Activated T-cell treated with anti-CD3 and anti-CD28 coated beads, Interleukin-2, amount 50 U/mL, for 4 hours (primary cell): ENCODE measurements at regions not wholly inside any gene's neighbourhood (a gene's known extent, or its start where the extent isn't known, plus 50 kb on each side); places are given as distances from the start of the nearest gene placed in this dataset.
"Not testable (repeated sequence)": the region's sequence is repeated elsewhere in the genome, so short reads cannot be mapped to it uniquely, and the experiment has no call there.

Source experiments
- ATAC-seq, 2 donors: fragments of 200-7000 bp; cut with Tn5 transposase; one replicate each; pipeline ENCODE4 v1.10.0; 2021
- DNase-seq: peaks from one replicate; pipeline ENCODE4 v3.0.0-alpha.2; 2020
- H3K27me3 Mint-ChIP-seq: one replicate; pipeline ENCODE4 v1.8.0; 2021; ENCODE audit warnings: low read depth, mixed read lengths
- H3K36me3 Mint-ChIP-seq: one replicate; pipeline ENCODE4 v1.8.0; 2022; ENCODE audit warnings: mixed read lengths; ENCODE audit not compliant: insufficient read depth
- H3K4me1 Mint-ChIP-seq: one replicate; pipeline ENCODE4 v1.8.0; 2021; ENCODE audit warnings: low read depth, mixed read lengths
- H3K4me3 Mint-ChIP-seq: one replicate; pipeline ENCODE4 v1.8.0; 2021; ENCODE audit warnings: mild to moderate bottlenecking, moderate library complexity, mixed read lengths
- H3K9me3 Mint-ChIP-seq: one replicate; pipeline ENCODE4 v1.8.0; 2021; ENCODE audit warnings: mixed read lengths

DNA sequence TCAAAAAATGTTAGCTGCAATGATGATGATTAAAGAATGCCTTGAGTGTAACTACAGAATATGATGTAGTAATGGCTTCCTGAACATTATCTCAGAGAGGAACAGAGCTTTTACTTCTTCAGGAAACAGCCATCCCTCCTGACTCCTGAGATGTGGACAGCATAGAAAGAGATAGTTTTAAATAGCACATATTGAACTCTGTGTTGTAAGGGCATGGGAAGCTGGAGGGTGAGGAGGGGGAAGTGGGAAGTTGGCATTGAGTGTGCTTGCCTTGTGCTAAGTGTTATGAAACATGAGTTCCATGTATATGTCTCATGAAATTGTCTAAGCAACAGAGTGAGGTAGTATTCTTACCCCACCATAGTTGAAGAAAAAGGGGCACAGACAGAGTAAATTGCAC is 161.5 kb upstream of the SLC28A3 start:
- no peaks in the 10 kb centered on the region for H3K9me3 Mint-ChIP-seq
- ATAC-seq (no peak), DNase-seq (no peak)
- no peak overlapping the region for H3K4me3 Mint-ChIP-seq
- H3K4me1 Mint-ChIP-seq = no peaks in the 10 kb centered on the region
- no peaks in the 10 kb centered on the region for H3K36me3 Mint-ChIP-seq
- peaks cover 8% of the 10 kb centered on the region for H3K27me3 Mint-ChIP-seq

DNA sequence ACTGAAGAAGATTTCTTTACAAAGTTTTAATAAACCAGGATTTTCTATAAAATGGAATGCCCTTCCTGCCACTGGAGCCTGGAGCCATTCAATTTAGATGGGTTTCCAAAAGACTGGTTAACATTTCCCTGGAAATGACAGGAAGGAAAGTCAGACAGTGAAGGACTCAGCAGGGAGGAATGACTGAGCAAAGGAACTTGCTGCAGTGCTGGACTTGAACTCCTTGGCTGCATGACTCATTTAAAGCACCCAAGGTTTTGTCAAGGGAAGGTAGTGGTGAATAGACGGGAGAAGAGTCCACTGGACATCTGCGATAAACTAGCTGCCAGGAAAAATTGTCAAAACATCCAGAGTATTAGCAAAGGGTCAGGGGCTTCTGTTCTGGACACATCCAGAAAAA is 163.8 kb upstream of the SLC28A3 start:
- ATAC-seq = no peak
- no peaks in the 10 kb centered on the region for H3K4me1 Mint-ChIP-seq
- peaks cover 2% of the 10 kb centered on the region for H3K27me3 Mint-ChIP-seq
- H3K36me3 Mint-ChIP-seq = no peaks in the 10 kb centered on the region
- H3K9me3 Mint-ChIP-seq = peaks cover 7% of the 10 kb centered on the region
- no peak for DNase-seq
- H3K4me3 Mint-ChIP-seq = no peak overlapping the region

DNA sequence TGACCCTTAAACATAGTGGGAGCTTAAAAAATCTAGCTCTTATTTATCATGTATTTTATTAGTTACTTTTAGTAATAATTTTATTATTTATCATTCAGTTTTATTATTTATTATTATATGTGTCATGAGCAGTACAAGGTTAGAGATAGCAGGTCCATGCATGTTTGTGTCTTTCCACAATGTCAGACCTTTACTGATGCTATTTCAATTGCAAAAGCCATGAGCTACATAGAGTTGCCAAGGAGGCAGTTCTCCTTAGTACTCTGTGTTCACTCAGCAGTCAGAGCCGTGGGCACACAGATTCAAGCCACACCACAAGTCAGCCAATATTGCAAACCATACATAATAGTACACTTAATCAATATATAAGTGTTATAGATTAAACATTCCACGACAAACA is 157.9 kb upstream of the NTRK2 start:
- H3K27me3 Mint-ChIP-seq = no peaks in the 10 kb centered on the region
- no peaks in the 10 kb centered on the region for H3K36me3 Mint-ChIP-seq
- no peak overlapping the region for H3K4me3 Mint-ChIP-seq
- ATAC-seq (no peak), DNase-seq (no peak)
- no peaks in the 10 kb centered on the region for H3K4me1 Mint-ChIP-seq
- H3K9me3 Mint-ChIP-seq = peaks cover 7% of the 10 kb centered on the region

DNA sequence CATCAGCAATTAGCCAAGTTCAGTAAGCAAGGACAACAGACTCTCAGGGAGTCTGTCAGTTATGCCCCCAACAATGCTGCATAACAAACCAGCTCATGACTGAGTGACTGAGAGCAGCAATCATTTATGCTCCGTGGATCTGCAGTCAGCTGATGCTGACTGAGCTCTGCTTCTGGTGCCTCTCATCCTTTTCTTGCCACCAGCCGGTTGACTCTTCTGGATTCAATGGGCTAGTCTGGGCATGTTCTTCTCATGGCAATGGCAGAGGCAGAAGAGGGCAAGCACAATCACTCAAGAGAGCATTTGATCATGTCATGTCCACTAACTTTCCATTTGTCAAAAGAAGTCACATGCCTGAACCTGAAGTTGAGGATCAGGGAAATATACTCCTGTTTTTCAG is 157.0 kb upstream of the NTRK2 start:
- Mint-ChIP-seq H3K36me3 (no peaks in the 10 kb centered on the region), H3K9me3 (peaks cover 7% of the 10 kb centered on the region), H3K27me3 (no peaks in the 10 kb centered on the region), H3K4me1 (no peaks in the 10 kb centered on the region), H3K4me3 (no peak overlapping the region)
- DNase-seq = no peak
- ATAC-seq = no peak

DNA sequence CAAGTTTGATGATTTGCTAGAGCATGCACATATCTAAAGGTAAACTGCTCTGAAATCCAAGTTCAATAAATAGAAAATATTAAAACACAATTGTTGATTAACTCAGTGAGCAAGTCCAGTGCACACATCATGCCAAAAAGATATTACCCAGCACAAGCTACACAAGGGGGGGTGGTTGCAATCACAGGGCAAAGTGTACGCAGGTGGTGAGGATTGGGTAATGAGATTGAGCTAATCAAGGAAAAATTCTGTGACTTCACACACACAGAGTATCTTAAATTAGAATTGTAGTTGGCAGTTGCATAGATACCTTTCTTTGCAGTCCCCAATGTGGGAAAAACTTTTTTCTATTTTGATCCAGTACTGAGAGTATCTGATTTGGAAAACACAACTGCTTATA is 156.1 kb upstream of the NTRK2 start:
- Mint-ChIP-seq H3K27me3 (no peaks in the 10 kb centered on the region), H3K36me3 (no peaks in the 10 kb centered on the region), H3K9me3 (peaks cover 10% of the 10 kb centered on the region), H3K4me1 (no peaks in the 10 kb centered on the region), H3K4me3 (no peak overlapping the region)
- no peak for ATAC-seq
- no peak for DNase-seq

DNA sequence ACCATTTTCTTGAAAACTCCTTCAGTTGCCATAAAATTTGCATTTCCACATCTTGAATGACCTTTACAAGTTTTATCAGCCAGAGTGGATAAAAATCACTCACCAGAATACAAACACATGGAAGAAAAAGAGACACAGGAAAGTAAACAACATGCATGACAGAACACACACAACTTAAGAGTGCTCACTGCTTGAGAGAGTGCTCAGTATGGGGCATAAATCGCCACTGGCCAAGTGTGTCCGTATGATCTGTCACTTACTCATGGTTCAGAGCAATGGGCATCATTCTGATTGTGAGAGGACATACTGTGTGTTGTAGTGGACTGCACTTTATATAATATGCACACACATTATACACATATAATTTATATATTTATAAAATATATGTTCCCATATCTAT is 155.6 kb upstream of the NTRK2 start:
- Mint-ChIP-seq H3K9me3 (peaks cover 5% of the 10 kb centered on the region), H3K27me3 (no peaks in the 10 kb centered on the region), H3K4me3 (no peak overlapping the region), H3K4me1 (no peaks in the 10 kb centered on the region), H3K36me3 (no peaks in the 10 kb centered on the region)
- DNase-seq (no peak), ATAC-seq (no peak)

DNA sequence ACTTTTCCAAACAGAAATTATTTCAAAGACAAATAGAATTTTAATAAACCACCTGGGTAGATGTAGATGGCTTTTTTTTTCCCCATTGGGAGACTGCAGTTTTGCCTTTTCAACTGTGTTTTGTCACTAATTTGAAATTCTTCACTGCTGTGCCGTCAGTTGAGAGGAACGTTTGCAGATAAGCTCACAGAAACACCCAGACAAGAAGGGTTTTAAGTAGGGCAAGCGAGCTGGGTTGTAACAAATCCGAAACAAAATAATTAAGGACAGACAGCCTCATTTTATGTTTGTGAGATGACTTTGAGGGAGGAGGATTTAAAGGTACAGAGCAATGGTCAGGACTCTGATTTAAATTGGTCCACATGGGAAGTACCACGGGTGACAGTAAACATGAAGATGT is 155.1 kb upstream of the NTRK2 start:
- ATAC-seq (no peak), DNase-seq (no peak)
- Mint-ChIP-seq H3K4me1 (no peaks in the 10 kb centered on the region), H3K27me3 (no peaks in the 10 kb centered on the region), H3K4me3 (no peak overlapping the region), H3K9me3 (peaks cover 3% of the 10 kb centered on the region), H3K36me3 (no peaks in the 10 kb centered on the region)

DNA sequence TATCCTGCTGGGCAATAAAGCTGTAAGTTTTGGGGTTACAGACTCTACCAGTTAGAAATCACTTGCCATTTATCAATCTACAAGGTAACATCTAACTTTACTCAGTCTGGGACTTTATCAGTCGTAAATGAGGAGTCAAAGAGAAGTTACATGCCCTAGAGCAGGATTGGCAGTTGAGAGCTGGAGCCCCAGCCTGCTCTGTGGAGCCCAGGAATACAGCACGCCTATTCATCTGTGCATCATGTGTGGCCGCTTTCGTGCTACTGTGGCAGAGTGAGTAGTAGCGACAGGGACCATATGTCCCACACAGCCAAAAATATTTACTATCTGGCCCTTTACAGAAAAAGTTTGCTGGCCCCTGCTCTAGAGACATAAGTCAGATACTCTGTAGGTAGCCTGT is 152.5 kb upstream of the NTRK2 start:
- DNase-seq (no peak), ATAC-seq (no peak)
- Mint-ChIP-seq H3K36me3 (no peaks in the 10 kb centered on the region), H3K4me1 (no peaks in the 10 kb centered on the region), H3K9me3 (peaks cover 3% of the 10 kb centered on the region), H3K4me3 (no peak overlapping the region), H3K27me3 (no peaks in the 10 kb centered on the region)

DNA sequence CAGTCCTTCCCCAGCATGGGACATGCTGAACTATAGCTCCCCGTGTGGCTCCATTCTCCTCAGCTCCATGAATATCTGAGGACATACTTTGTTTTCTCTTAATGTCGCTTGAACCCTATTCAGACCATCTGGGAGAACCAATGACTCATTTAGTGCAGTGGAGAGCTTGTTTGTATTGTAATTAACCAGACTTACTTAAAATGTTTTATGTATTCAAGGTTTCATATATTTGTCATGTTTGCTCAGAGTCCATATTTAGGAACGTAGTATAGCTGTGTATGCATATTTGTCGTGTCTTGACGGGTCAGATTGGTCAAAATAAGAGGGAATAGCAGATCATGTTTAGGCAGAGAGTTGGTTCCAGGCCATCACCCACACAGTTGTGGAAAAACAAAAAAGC is 150.1 kb upstream of the NTRK2 start:
- no peak overlapping the region for H3K4me3 Mint-ChIP-seq
- no peaks in the 10 kb centered on the region for H3K27me3 Mint-ChIP-seq
- peaks cover 3% of the 10 kb centered on the region for H3K9me3 Mint-ChIP-seq
- H3K4me1 Mint-ChIP-seq = no peaks in the 10 kb centered on the region
- ATAC-seq (no peak), DNase-seq (no peak)
- H3K36me3 Mint-ChIP-seq = no peaks in the 10 kb centered on the region

DNA sequence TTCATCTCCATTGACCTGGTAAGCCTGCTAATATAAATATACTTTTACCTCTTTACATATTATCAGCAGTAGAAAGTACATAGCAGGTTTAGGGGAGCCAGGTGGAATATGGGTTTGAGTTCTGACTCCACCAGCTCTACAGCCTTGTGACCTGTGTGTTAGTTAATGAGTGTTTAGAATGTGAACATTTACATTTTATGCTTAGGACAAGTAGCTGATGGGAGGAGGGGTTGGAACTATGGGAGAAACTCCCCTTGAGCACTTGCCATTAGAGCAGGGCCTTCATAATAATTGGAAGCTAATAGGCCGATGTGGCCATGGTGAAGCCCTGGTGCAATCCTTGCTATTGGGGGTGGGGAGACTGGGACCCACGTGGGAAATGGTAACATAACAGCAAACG is 148.3 kb upstream of the NTRK2 start:
- H3K36me3 Mint-ChIP-seq = no peaks in the 10 kb centered on the region

DNA sequence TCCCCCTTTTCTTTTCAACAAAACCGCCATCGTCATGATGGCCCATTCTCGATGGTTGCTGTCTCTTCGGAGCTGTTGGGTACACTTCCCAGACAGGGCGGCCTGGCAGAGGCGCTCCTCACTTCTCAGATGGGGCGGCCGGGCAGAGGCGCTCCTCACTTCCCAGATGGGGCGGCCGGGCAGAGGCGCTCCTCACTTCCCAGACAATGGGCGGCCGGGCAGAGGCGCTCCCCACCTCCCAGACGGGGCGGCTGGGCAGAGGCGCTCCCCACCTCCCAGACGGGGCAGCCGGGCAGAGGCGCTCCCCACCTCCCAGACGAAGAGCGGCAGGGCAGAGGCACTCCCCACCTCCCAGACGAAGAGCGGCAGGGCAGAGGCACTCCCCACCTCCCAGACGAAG is 143.3 kb upstream of the NTRK2 start:
- H3K36me3 Mint-ChIP-seq, ATAC-seq, H3K4me1 Mint-ChIP-seq, H3K4me3 Mint-ChIP-seq, H3K9me3 Mint-ChIP-seq, H3K27me3 Mint-ChIP-seq, DNase-seq: not testable (repeated sequence)

More for the DNA sequence above, 148.3 kb upstream of the NTRK2 start:
- H3K4me3 Mint-ChIP-seq = no peak overlapping the region
- H3K4me1 Mint-ChIP-seq = no peaks in the 10 kb centered on the region
- DNase-seq (no peak), ATAC-seq (no peak)
- peaks cover 3% of the 10 kb centered on the region for H3K9me3 Mint-ChIP-seq
- no peaks in the 10 kb centered on the region for H3K27me3 Mint-ChIP-seq

DNA sequence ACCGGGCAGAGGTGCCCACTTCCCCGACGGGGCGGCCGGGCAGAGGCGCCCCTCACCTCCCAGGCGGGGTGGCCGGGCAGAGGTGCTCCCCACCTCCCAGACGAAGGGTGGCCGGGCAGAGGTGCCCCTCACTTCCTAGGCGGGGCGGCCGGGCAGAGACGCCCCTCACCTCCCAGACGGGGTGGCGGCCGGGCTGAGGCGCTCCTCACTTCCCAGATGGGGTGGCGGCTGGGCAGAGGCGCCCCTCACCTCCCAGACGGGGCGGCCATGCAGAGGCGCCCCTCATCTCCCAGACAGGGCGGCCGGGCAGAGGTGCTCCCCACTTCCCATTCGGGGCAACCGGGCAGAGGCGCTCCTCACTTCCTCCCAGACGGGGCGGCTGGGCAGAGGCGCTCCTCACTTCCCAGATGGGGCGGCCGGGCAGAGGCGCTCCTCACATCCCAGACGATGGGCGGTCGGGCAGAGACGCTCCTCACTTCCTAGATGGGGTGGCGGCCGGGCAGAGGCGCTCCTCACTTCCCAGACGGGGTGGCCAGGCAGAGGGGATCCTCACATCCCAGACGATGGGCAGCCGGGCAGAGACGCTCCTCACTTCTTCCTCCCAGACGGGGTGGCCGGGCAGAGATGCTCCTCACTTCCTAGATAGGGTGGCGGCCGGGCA is 142.3 kb upstream of the NTRK2 start:
- H3K4me1 Mint-ChIP-seq, H3K27me3 Mint-ChIP-seq, H3K9me3 Mint-ChIP-seq, H3K4me3 Mint-ChIP-seq, ATAC-seq, DNase-seq, H3K36me3 Mint-ChIP-seq: not testable (repeated sequence)

DNA sequence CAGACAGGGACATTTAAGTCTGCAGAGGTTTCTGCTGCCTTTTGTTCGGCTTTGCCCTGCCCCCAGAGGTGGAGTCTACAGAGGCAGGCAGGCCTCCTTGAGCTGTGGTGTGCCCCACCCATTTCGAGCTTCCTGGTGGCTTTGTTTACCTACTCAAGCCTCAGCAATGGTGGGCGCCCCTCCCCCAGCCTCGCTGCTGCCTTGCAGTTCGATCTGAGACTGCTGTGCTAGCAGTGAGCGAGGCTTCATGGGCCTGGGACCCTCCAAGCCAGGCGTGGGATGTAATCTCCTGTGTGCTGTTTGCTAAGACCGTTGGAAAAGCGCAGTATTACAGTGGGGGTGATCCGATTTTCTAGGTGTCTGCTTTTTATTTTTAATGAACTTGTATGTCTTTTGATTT is 133.6 kb upstream of the NTRK2 start:
- not testable (repeated sequence) for DNase-seq, H3K36me3 Mint-ChIP-seq, H3K4me3 Mint-ChIP-seq, ATAC-seq, H3K4me1 Mint-ChIP-seq, H3K27me3 Mint-ChIP-seq
- H3K9me3 Mint-ChIP-seq = peaks cover 26% of the 10 kb centered on the region

DNA sequence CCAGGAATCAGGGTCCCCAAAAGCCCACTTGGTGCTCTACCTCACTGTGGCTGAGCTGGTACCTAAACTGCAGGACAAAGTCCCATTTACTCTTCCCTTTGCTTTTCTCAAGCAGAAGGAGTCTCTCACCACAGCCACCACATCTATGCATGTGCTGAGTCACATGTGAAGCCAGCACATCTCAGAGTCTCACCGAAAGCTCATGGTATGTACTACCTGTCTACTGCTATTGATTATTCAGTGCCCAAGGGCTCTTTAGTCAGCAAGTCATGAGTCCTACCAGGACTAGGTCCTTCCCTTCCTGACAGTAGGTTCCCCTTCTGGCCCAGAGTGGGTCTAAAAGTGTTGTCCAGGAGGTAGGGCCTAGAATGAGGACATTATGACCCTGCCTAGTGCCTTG is 130.7 kb upstream of the NTRK2 start:
- H3K27me3 Mint-ChIP-seq = no peaks in the 10 kb centered on the region

DNA sequence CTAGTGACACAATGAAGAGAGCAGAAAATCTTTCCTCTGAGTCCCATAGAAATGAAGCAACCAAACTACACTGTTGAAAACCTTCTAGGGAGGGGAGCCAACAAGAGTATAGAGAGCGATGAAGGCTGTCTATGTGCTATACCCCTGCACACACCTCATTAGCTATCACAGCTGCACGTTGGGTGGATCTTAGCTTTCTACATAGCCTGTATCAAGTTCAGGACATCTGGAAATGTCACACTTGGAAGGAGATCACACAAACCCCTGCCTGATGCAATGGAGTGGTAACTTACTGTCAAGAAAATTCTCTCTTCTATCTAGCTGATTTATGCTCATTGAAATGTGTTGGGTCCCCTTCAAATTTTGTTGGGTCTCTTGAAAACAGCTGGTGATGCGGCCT is 127.0 kb upstream of the NTRK2 start:
- Mint-ChIP-seq H3K9me3 (peaks cover 7% of the 10 kb centered on the region), H3K36me3 (no peaks in the 10 kb centered on the region), H3K4me3 (no peak overlapping the region), H3K27me3 (no peaks in the 10 kb centered on the region), H3K4me1 (no peaks in the 10 kb centered on the region)
- DNase-seq = no peak
- no peak for ATAC-seq

More for the DNA sequence above, 130.7 kb upstream of the NTRK2 start:
- no peak for DNase-seq
- no peaks in the 10 kb centered on the region for H3K36me3 Mint-ChIP-seq
- no peak overlapping the region for H3K4me3 Mint-ChIP-seq
- no peaks in the 10 kb centered on the region for H3K4me1 Mint-ChIP-seq
- peaks cover 26% of the 10 kb centered on the region for H3K9me3 Mint-ChIP-seq
- ATAC-seq = no peak
